ENCODE measurements at regions not wholly inside any gene's neighbourhood (a gene's known extent, or its start where the extent isn't known, plus 50 kb on each side); places are given as distances from the start of the nearest gene placed in this dataset.
A peak's percentile ranks its signal among the peaks of the same experiment; 100 is the strongest.

- FAIRE-seq: no peak
Measured at GRCh38 chr20:59491884-59492283, 112.5 kb upstream of the PHACTR3 start.

DNA sequence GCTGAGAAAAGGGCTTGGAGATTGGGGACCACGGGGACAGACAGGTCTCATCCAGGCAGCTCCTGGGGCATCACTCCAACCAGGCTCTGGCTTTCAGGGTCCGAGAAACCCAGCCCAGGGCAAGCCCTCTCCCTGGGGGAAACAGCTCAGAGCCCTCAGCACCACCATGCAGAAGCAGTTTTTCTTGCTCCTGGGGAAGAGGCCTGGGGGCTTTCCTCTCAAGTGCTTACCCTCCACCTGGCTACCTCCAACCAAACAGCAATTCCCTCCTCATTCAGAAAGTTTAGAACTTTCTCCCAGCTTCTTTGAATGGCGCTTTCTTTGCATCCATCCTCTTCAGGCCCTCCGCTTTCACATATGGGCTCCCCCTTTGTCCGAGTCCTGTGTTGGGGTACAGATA, 110.4 kb upstream of the PHACTR3 start:
- DNase-seq (ENCODE audit: low spot score) (no peak), FAIRE-seq (no peak)

More at GRCh38 chr20:59491884-59492283, 112.5 kb upstream of the PHACTR3 start:
- DNase-seq (ENCODE audit: low spot score): no peak

DNA sequence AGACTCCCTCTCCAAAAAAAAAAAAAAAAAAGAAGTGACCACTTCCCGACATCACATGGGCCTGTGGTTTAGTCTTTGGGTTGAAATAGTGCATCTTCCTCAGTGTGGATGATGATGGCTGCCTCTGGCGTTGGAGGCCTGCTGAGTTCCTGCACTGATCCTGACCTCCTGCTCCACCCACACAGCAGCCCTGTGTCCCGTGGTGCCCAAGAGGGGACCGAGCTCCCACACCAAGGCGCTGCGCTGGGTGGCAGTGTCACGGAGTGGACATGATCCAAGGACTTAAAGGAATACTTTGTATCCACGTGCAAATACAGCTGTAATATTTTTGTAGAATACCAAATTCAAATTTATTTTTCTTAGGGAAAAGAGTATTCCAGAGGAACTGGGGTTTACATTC, 109.2 kb upstream of the PHACTR3 start:
- DNase-seq (ENCODE audit: low spot score) (no peak), FAIRE-seq (peak; percentile 17)

GRCh38 chr20:59495894-59496510, 108.3 kb upstream of the PHACTR3 start:
- peak; percentile 93 for FAIRE-seq
- peak; percentile 90 for DNase-seq (ENCODE audit: low spot score)

- DNase-seq (ENCODE audit: low spot score): no peak
- no peak for FAIRE-seq
Measured at GRCh38 chr20:59498291-59498690, 106.0 kb upstream of the PHACTR3 start.

DNA sequence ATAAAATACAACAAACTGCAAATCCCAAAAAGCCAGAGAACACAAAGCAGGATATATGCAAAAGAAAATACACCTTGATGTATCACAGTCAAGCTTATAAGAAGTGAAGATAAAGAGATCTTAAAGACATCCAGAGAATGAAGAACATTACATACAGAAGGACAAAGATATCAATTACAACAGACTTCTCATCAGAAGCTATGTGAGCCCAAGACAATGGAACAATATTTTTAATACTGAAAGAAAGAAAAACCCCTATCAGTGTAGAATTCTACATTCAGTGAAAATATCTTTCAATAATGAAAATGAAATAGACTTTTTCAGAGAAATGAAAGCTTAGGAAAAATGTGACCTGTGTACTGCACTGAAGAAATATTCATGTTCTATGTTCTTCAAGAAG, 104.5 kb upstream of the PHACTR3 start:
- no peak for FAIRE-seq

DNA sequence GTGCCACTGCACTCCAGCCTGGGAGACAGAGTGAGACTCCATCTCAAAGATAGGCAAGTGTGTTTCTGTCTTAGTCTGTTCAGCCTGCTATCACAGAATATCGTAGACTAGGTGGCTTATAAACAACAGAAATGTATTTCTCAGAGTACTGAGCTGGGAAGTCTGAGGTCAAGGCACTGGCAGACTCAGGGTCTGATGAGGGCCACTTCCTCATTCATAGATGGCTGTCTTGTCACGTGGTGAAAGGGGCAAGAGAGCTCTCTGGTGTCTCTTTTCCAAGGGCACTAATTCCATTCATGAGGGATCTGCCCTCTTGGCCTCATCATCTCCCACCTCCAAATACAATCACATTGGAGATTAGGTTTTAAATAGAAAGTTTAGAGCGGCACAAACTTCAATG, 95.6 kb upstream of the PHACTR3 start:
- FAIRE-seq (no peak), DNase-seq (ENCODE audit: low spot score) (no peak)

More for the DNA sequence above, 104.5 kb upstream of the PHACTR3 start:
- DNase-seq (ENCODE audit: low spot score): no peak

DNA sequence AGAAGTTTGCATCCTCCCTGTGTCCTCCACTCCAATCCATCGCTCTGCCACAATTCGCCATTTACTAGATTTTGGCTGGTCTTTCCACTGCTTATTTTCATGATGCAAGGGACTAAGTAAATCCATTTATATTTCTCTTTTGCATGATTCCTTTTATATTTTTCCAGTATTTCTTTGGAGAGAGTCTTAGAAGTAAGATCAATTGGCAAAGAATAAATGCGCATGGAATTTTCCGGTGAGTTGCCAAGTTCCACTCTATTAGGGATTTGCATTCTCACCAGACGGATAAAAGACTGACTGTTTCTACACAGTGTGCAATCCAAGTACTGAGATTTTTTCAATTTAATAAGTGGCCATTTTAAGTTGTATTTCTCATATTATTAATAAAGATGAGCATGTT, 91.7 kb upstream of the PHACTR3 start:
- no peak for FAIRE-seq
- DNase-seq (ENCODE audit: low spot score): no peak

DNA sequence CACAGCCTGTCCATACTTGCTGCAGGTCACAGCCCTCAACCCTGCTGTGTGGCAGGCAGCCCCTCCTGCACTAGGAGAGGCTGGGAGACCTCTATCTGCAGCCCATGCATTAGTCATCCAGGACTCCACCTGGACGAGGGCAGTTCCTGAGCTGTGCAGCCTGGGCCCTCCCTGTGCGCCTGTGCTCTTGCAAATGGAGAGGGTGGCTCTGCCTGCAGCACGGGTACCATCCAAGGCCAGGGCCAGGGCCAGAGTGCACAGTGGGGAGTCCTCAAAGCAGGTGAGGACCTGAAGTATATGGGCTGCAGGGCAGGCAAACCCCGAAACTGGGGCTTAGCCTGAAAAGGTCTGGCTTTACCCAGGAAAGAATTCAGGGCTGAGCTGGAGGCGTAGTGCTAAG, 89.8 kb upstream of the PHACTR3 start:
- no peak for DNase-seq (ENCODE audit: low spot score)
- FAIRE-seq: no peak

DNA sequence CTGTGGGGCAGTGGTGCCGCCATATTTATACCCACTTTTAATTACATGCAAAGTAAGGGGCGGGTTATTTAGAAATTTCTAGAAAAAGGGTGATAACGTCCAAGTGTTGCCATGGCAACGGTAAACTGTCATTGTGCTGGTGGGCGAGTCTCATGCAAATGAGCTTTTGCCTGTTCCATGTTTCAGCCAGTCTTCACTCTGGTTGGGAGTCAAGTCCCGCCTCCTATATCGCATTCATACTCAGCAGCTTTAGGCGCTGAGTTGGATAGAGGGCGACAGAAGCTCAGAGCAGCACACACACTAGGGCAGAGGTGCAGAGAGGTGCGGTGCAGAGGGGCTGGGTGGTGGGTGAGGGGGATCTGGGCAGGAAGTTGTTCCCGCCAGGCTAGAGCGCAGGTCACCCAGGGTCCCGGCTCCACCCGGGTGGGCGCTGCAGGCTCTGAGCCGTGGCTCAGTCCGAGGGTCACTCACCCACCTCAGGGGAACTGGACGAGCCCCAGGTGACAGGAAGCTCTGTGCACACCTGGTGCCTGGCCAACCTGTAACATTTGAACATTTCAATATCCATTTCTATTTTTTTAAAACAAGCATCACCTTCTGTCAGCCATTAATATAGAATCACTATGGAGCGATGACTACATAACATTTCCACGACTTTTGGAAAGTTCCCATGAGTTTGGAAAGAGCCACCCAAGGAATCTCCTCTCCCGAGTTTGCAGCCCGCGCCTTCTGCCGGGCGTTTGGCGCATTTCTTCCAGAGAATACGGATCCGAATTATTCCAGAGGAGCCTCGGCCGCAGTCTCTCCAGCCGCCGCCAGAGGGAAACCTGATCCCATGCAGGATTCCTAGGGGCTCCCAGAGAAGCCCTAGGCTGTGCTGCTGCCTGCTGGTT, 89.1 kb upstream of the PHACTR3 start:
- DNase-seq (ENCODE audit: low spot score) (peak; percentile 93), FAIRE-seq (peak; percentile 70)

- DNase-seq (ENCODE audit: low spot score): no peak
- no peak for FAIRE-seq
Measured at GRCh38 chr20:59515906-59516209, 88.5 kb upstream of the PHACTR3 start.

DNA sequence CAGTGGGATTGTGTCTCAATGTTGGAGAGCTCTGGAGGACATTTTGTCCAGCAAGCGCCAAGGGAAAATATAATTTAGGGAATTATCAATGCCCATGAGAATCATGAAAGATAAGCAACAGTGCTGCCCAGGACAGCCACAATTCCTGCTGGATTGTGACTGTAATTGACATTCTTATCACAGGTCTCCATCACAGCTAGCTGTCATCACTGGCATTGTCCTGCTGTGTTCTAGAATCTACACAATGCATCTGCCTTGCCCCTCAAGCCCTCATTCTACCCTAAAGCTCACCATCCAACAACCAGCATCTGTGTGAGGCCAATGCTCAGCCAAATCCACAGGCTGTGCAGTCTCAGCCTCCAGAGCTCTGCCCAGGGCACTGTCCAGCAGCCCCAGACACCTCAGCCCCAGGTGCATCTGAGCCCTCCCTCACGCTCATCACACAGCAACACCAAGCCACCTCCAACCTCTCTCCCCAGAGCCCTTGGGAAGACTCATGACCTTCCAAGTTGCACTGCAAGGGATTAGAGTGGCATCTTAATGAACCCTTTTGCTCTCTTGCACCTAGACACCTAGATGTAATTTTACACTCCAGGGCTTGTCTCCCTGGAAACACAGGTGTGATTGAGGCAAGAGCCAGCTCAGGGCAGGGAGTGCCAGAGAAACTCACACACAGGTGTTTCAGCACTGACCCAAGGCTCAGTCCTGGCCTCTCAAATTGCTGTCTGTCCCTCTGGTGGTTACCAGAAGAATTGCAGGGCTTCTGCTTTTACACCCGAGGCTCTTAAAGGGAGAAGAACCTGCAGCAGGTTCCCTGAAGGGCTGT, 85.2 kb upstream of the PHACTR3 start:
- DNase-seq (ENCODE audit: low spot score) (peak; percentile 87), FAIRE-seq (no peak)

DNA sequence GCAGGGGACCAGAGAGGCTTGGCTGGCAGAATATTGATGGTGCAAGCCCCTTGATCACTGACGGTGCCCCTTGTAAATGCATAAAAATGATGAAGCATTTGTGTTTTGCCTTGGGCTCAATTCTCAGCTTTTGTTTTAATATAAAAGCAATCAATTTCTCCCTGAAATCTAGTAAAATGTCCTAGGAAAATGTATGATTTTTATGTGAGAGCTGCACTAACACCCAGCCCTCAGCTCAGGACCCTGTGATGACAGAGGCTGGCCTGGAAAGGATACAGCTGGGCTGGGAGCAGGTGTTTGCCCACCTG, 84.7 kb upstream of the PHACTR3 start:
- DNase-seq (ENCODE audit: low spot score) (no peak), FAIRE-seq (no peak)

- DNase-seq (ENCODE audit: low spot score): no peak
- no peak for FAIRE-seq
Measured at GRCh38 chr20:59520814-59521213, 83.5 kb upstream of the PHACTR3 start.

DNA sequence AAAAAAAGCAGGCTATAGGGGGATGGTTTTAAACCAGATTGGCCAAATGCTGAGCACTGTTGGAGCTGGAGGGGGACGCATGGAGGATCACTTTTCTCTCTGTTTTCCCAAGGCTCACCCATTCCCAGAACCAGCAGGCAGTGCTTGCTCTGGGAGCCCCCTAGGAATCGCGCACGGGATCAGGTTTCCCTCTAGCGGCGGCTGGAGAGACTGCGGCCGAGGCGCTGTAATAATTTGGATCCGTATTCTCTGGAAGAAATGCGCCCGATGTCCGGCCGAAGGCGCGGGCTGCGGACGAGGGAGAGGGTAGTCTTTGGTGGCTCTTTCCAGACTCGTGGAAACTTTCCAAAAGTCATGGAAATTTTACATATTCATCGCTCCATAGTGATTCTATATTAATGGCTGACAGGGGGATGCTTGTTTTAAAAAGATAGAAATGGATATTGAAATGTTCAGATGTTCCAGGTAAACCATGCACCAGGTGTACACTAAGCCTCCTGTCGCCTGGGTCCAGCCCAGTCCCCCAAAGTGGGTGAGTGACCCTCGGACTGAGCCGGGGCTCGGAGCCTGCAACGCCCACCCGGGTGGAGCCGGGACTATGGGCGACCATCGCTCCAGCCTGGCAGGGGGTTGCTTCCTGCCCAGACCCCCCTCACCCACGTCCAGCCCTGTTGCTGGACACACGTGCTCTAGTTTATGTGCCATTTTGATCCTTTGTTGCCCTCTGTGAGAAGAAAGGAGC, 78.7 kb upstream of the PHACTR3 start:
- DNase-seq (ENCODE audit: low spot score) (peak; percentile 89), FAIRE-seq (peak; percentile 59)

- DNase-seq (ENCODE audit: low spot score): peak; percentile 37
- FAIRE-seq: no peak
Measured at GRCh38 chr20:59526242-59527225, 77.8 kb upstream of the PHACTR3 start.

- FAIRE-seq (no peak), DNase-seq (ENCODE audit: low spot score) (no peak)
Measured at GRCh38 chr20:59530782-59531181, 73.6 kb upstream of the PHACTR3 start.

GRCh38 chr20:59537991-59538390, 66.3 kb upstream of the PHACTR3 start:
- no peak for DNase-seq (ENCODE audit: low spot score)
- FAIRE-seq: no peak

- FAIRE-seq: no peak
- DNase-seq (ENCODE audit: low spot score): no peak
Measured at GRCh38 chr20:59547596-59547995, 56.7 kb upstream of the PHACTR3 start.
